Memory B cell (primary cell): ENCODE measurements at regions not wholly inside any gene's neighbourhood (a gene's known extent, or its start where the extent isn't known, plus 50 kb on each side); places are given as distances from the start of the nearest gene placed in this dataset.
"Not testable (repeated sequence)": the region's sequence is repeated elsewhere in the genome, so short reads cannot be mapped to it uniquely, and the experiment has no call there.

Source experiments
- ATAC-seq: fragments of 150-1000 bp; cut with Tn5 transposase; 2 replicates; pipeline ENCODE4 v1.10.0; 2021; ENCODE audit warnings: low read depth, mild to moderate bottlenecking, moderate library complexity
- DNase-seq, 2 donors: peaks; one replicate each; pipeline ENCODE4 v3.0.0; 2022; ENCODE audit warnings: low spot score in 2 of 2
- H3K27ac Mint-ChIP-seq: one replicate; pipeline ENCODE4 v1.8.0; 2022; ENCODE audit warnings: mild to moderate bottlenecking, moderate library complexity, mixed read lengths
- H3K27me3 Mint-ChIP-seq: one replicate; pipeline ENCODE4 v1.8.0; 2022; ENCODE audit warnings: mixed read lengths
- H3K36me3 Mint-ChIP-seq: one replicate; pipeline ENCODE4 v1.8.0; 2022; ENCODE audit warnings: mild to moderate bottlenecking, mixed read lengths
- H3K4me1 Mint-ChIP-seq: one replicate; pipeline ENCODE4 v1.8.0; 2022; ENCODE audit warnings: mixed read lengths
- H3K4me3 Mint-ChIP-seq: one replicate; pipeline ENCODE4 v1.8.0; 2022; ENCODE audit warnings: mild to moderate bottlenecking, moderate library complexity, mixed read lengths
- H3K9me3 Mint-ChIP-seq: one replicate; pipeline ENCODE4 v1.8.0; 2022; ENCODE audit warnings: mixed read lengths

DNA sequence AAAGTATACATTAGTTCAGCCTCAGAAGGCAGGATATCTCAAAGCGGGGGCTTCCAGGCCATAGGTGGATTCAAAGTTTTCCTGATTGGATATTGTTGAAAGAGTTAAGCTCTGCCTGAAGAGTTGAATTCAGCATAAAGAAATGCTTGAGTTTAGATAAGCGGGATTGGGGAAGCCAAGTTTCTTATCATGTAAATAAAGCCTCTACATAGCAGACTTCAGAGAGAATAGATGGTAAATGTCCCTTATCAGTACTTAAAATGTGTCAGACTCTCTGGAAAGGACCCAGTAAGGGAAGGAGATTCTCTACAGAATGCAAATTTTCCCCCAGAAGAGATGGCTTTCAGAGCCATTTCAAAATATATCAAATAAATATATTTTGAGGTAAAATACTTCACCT, 423.5 kb downstream of the SHISA9 start:
- peaks cover 4% of the 10 kb centered on the region for H3K9me3 Mint-ChIP-seq
- H3K4me3 Mint-ChIP-seq, result no peak overlapping the region
- ATAC-seq (no peak), DNase-seq (no peak)
- H3K27ac Mint-ChIP-seq, result no peak overlapping the region
- H3K27me3 Mint-ChIP-seq, result no peaks in the 10 kb centered on the region
- H3K4me1 Mint-ChIP-seq, result no peaks in the 10 kb centered on the region
- no peaks in the 10 kb centered on the region for H3K36me3 Mint-ChIP-seq

DNA sequence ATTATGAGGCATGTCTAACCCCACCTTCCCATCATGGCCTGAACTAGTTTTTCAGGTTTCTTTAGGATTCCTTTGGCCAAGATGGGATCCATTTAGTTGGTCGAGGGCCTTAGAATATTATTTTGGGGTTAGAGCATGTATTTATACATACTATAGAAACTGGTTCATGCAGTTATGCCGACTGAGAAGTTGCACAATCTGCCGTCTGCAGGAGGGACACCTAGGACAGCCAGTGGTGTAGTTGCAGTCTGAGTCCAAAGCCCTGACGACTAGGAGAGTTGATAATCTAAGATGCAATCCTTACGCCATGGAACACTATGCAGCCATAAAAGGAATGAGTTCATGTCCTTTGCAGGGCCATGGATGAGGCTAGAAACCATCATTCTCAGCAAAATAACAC, 424.0 kb downstream of the SHISA9 start:
- Mint-ChIP-seq H3K27ac (no peak overlapping the region), H3K36me3 (no peaks in the 10 kb centered on the region), H3K27me3 (no peaks in the 10 kb centered on the region), H3K4me1 (no peaks in the 10 kb centered on the region), H3K4me3 (no peak overlapping the region), H3K9me3 (peaks cover 4% of the 10 kb centered on the region)
- DNase-seq (no peak), ATAC-seq (no peak)

DNA sequence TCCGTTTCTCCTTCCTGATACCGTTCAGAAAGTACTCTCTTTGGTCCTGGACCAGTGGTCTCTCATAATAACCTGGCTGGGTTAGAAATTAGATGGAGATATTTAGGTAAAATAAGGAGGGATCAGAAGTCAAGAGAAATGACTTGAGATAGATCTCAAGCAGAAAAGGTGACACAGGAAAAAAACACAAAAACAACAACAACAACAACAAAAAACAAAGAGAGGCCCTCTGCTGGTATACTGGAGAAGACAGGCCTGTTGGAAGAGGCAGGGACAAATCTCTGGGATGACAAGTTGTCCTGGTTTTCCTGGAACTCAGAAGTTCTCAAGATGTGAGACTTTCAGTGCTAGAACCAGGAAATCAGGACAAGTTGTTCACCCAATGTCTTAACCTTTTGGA, 430.5 kb downstream of the SHISA9 start:
- H3K27me3 Mint-ChIP-seq, result peaks cover 2% of the 10 kb centered on the region
- no peak for DNase-seq
- no peak overlapping the region for H3K27ac Mint-ChIP-seq
- no peaks in the 10 kb centered on the region for H3K4me1 Mint-ChIP-seq
- no peak for ATAC-seq
- no peak overlapping the region for H3K4me3 Mint-ChIP-seq
- H3K36me3 Mint-ChIP-seq, result no peaks in the 10 kb centered on the region
- peaks cover 5% of the 10 kb centered on the region for H3K9me3 Mint-ChIP-seq

DNA sequence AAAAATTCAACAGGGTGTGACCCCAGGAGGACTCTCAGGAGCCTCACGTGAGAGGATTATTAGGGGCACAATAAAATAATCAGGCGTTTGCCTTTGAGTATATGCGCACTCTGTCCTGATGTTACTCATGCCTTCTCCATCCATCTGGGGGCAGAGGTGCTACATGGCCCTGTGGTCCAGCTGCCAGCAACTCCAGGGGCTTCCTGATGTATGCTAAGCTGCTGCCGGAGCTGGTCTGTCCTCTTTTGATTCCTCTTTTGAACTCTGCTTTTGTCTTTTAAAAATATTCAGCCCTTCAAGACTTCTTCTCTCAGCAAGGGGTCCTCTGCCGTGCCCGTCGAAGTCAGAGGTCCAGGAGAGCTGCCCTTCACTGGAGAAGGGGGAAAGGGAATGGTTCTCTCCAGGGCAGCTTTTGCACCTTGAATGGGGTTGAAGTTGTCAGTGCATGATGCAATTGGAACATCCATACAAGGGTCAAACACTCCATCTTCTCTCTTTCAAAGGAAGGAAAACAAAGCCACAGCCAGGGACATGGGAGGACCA, 431.4 kb downstream of the SHISA9 start:
- no peak for ATAC-seq
- no peak overlapping the region for H3K27ac Mint-ChIP-seq
- peaks cover 5% of the 10 kb centered on the region for H3K9me3 Mint-ChIP-seq
- peaks cover 2% of the 10 kb centered on the region for H3K27me3 Mint-ChIP-seq
- H3K4me3 Mint-ChIP-seq, result no peak overlapping the region
- H3K36me3 Mint-ChIP-seq, result no peaks in the 10 kb centered on the region
- no peak for DNase-seq
- no peaks in the 10 kb centered on the region for H3K4me1 Mint-ChIP-seq

DNA sequence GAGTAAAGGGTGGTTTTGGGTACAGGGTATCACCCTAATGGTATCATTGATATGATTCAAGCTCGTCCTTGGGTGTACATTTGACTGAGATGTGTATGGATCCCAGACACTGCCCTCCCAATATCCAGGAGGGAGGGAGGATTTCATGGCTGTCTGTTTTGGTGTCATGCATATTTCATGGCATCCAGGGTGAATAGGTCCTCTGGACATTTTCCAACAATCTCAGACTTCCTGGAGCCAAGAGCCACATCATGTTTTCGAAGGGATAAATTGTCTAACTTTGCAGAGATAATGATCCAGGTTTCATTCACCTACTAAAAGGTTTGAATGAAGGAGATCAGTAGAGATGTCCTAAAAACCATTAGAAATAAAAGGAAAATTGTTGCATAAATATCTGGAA, 431.9 kb downstream of the SHISA9 start:
- no peak overlapping the region for H3K27ac Mint-ChIP-seq
- DNase-seq (no peak), ATAC-seq (no peak)
- H3K4me3 Mint-ChIP-seq, result no peak overlapping the region
- no peaks in the 10 kb centered on the region for H3K36me3 Mint-ChIP-seq
- no peaks in the 10 kb centered on the region for H3K4me1 Mint-ChIP-seq
- H3K9me3 Mint-ChIP-seq, result peaks cover 3% of the 10 kb centered on the region
- peaks cover 2% of the 10 kb centered on the region for H3K27me3 Mint-ChIP-seq

DNA sequence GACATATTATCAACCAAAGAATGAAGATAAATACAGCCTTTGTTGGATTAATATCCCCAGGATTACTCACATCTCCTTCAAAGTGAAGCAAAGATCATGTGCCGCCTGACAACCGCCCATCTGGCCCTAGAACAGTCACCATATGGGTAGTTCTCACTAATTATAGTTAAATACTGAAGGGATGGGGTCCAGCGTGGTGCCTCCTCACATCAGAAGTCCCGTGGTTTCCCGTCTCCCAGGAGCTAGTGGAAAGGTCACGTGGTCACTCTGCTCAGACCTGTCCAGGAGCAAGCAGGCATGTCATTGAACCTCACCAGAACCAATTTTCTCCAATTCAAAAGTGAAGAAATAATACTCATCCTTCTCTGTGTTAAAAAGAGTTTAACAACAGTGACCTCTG, 434.5 kb downstream of the SHISA9 start:
- H3K4me1 Mint-ChIP-seq, result no peaks in the 10 kb centered on the region
- DNase-seq (no peak), ATAC-seq (no peak)
- H3K27me3 Mint-ChIP-seq, result peaks cover 2% of the 10 kb centered on the region
- no peak overlapping the region for H3K4me3 Mint-ChIP-seq
- H3K9me3 Mint-ChIP-seq, result peaks cover 3% of the 10 kb centered on the region
- H3K36me3 Mint-ChIP-seq, result no peaks in the 10 kb centered on the region
- H3K27ac Mint-ChIP-seq, result no peak overlapping the region

DNA sequence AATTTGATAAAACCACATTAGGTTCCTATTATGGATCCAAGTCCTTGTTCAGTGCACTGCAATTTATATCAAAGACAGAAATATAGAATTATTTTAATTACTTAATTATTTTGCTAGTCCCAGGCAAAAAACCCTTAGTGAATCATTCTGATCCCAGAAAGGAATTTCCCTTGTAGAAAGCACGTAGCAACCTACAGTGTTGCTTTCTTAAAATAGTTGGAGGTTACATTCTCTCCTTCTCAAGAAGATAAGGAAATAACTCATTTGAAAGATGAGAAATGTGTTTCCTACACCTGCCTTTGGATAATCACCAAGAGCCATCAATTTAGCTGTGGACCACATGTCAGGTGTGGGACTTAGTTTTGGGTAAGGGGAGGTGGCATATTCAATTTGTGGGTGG, 434.9 kb downstream of the SHISA9 start:
- peaks cover 2% of the 10 kb centered on the region for H3K27me3 Mint-ChIP-seq
- DNase-seq, result no peak
- no peaks in the 10 kb centered on the region for H3K4me1 Mint-ChIP-seq
- H3K4me3 Mint-ChIP-seq, result no peak overlapping the region
- ATAC-seq, result no peak
- no peak overlapping the region for H3K27ac Mint-ChIP-seq
- H3K9me3 Mint-ChIP-seq, result peaks cover 3% of the 10 kb centered on the region
- no peaks in the 10 kb centered on the region for H3K36me3 Mint-ChIP-seq

DNA sequence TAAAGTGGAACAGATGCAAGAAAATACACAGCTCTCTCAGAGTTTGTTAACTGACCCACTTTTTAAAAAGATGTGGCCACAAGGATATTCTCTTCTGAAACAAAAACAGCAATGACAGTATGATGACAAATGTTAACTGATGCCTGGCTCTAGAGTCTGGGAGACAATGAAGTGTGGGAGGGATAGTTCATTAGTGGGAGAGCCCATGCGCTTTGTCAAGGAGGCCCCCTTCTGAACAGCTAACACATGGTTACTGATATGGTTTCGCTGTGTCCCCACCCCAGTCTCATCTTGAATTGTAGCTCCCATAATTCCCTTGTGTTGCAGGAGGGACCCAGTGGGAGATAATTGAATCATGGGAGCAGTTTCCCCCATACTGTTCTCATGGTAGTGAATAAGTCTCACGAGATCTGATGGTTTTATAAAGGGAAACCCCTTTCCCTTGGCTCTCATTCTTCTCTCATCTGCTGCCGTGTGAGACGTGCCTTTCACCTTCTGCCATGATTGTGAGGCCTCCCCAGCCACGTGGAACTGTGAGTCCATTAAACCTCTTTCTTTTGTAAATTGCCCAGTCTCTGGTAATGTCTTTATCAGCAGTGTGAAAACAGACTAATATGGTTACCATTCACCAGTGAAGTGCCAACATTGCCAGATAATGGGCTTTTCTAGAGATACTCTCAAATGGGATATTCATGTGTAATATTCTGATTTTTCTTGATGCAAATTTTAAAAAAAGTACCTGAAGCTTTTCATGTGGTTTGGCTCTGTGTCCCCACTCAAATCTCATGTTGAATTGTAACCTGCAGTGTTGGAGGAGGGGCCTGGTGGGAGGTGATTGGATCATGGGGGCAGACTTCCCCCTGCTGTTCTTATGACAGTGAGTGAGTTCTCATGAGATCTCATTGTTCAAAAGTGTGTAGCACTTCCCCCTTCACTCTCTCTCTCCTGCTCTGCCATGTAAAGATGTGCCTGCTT, 435.8 kb downstream of the SHISA9 start:
- H3K27ac Mint-ChIP-seq, H3K27me3 Mint-ChIP-seq, DNase-seq, H3K4me1 Mint-ChIP-seq, ATAC-seq, H3K9me3 Mint-ChIP-seq, H3K4me3 Mint-ChIP-seq, H3K36me3 Mint-ChIP-seq: not testable (repeated sequence)

DNA sequence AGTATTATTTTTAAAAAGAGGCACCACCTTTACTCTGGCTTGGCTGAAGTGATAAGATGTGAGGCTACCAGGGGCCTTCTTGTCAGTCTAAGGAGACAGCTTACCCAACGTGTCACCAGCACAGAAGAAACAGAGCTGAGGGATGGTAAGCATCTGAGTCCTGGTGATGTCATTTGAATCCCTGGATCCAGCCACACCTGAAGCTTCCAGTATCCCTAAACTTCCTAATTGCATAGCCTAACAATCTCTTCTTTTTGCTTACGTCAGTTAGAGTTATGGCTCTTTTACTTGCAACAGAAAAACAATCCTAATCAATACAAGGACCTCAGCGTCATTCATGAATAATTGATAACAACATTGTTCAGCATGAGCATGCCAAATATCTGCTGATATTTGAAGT, 436.6 kb downstream of the SHISA9 start:
- H3K36me3 Mint-ChIP-seq, result no peaks in the 10 kb centered on the region
- no peaks in the 10 kb centered on the region for H3K27me3 Mint-ChIP-seq
- H3K27ac Mint-ChIP-seq, result no peak overlapping the region
- no peaks in the 10 kb centered on the region for H3K9me3 Mint-ChIP-seq
- DNase-seq, result no peak
- no peak overlapping the region for H3K4me3 Mint-ChIP-seq
- no peaks in the 10 kb centered on the region for H3K4me1 Mint-ChIP-seq
- ATAC-seq, result no peak

DNA sequence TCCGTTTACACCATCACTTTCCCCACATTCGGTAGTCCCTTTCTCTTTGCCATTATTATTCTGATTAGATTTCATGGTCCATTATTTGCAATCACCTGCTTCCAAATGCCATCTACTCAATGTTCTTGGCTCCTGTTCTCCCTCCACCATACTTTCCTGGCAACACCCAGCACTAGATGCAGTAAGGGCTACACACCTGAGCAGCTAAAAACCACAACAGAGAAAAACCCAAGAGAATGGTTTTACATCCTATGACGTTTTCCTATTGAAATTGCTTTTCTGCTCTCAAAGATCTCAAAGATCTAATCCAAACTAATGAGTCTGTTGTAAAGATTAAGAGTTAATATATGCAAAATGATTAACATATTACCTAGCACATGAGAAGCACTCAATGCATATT, 441.3 kb downstream of the SHISA9 start:
- DNase-seq (no peak), ATAC-seq (no peak)
- H3K4me3 Mint-ChIP-seq, result no peak overlapping the region
- H3K36me3 Mint-ChIP-seq, result no peaks in the 10 kb centered on the region
- H3K9me3 Mint-ChIP-seq, result peaks cover 3% of the 10 kb centered on the region
- H3K27ac Mint-ChIP-seq, result no peak overlapping the region
- H3K4me1 Mint-ChIP-seq, result no peaks in the 10 kb centered on the region
- no peaks in the 10 kb centered on the region for H3K27me3 Mint-ChIP-seq

DNA sequence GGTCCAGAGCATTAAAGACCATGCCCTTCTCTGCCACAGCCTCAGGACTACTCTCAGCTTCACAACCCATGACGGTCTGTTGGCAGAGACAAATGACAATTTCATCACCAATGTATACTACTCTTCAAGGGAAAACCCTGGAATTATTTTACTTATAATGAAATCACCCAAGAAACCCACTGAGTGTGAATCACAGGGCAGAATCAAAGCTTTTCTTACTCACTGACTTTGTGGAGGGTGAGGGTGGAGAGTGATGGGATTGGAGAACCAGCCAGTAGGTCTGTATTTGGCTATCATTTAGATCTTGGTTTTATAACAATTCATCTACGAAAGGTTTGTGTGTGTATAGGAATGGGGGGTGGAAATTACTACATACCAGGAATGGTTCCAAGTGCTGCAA, 442.6 kb downstream of the SHISA9 start:
- H3K4me3 Mint-ChIP-seq, result no peak overlapping the region
- no peaks in the 10 kb centered on the region for H3K4me1 Mint-ChIP-seq
- H3K36me3 Mint-ChIP-seq, result no peaks in the 10 kb centered on the region
- no peak overlapping the region for H3K27ac Mint-ChIP-seq
- H3K27me3 Mint-ChIP-seq, result no peaks in the 10 kb centered on the region
- DNase-seq, result no peak
- H3K9me3 Mint-ChIP-seq, result peaks cover 3% of the 10 kb centered on the region
- no peak for ATAC-seq

DNA sequence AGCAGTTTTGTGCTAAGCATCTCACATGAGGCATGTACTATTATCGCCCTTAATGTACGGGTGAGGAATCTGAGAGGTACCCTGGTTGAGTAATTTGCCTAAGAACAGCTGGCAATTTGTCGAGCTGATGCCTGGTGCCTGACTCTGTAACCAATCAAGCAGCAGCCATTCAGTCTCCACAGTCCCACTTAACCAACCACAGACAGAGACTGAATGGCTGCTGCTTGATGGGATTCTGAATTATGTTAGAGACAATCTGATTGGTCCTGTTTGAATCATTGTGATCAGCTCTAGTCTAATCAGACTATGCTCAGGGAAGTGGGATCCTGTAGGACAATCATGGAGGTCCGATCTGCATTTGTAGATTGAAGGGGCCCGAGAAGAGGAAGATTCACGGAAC, 447.0 kb downstream of the SHISA9 start:
- Mint-ChIP-seq H3K4me1 (no peaks in the 10 kb centered on the region), H3K36me3 (no peaks in the 10 kb centered on the region), H3K27ac (no peak overlapping the region), H3K9me3 (peaks cover 3% of the 10 kb centered on the region), H3K4me3 (no peak overlapping the region), H3K27me3 (no peaks in the 10 kb centered on the region)
- ATAC-seq (no peak), DNase-seq (no peak)

DNA sequence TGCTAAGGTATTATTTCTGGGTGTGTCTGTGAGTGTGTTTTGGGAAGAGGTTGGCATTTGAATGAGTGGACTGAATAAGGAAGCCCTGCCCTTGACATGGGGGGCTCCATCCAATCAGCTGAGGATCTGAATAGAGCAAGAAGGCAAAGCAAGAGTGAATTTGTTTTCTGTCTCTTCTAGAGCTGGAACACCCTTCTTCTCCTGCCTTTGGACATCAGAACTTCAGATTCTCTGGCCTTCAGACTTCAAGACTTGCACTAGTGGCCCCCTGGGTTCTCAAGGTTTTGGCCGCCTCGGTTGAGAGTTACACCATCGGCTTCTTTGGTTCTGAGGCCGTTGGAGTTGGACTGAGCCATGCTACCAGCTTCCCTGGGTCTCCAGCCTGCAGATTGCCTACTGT, 448.6 kb downstream of the SHISA9 start:
- no peak for ATAC-seq
- no peak for DNase-seq
- Mint-ChIP-seq H3K27me3 (no peaks in the 10 kb centered on the region), H3K27ac (no peak overlapping the region), H3K4me3 (no peak overlapping the region), H3K36me3 (no peaks in the 10 kb centered on the region), H3K9me3 (peaks cover 4% of the 10 kb centered on the region), H3K4me1 (no peaks in the 10 kb centered on the region)

DNA sequence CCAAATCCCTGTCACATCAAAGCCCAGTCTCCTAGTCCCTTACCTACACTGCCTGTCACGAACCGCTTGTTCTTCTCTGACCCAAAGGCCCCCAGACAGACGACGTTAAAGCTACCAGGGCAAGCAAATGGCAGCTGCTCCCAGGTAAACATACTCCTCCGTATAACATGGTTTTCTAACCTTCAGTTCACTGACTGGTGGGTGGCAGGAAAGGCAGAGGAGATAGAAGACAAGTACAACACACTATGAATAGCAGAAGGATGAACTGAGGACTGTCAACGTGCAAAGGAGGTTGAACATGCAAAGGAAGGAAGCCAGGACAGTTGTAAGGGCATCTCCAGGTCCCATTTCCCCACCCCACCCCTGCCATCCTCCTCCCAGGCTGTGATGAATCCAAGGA, 449.8 kb downstream of the SHISA9 start:
- Mint-ChIP-seq H3K36me3 (no peaks in the 10 kb centered on the region), H3K27ac (no peak overlapping the region), H3K4me3 (no peak overlapping the region), H3K4me1 (no peaks in the 10 kb centered on the region), H3K9me3 (peaks cover 5% of the 10 kb centered on the region), H3K27me3 (no peaks in the 10 kb centered on the region)
- no peak for ATAC-seq
- no peak for DNase-seq
